Muscle of leg (tissue), 3 donors: ENCODE measurements at regions not wholly inside any gene's neighbourhood (a gene's known extent, or its start where the extent isn't known, plus 50 kb on each side); places are given as distances from the start of the nearest gene placed in this dataset.
"Not testable (repeated sequence)": the region's sequence is repeated elsewhere in the genome, so short reads cannot be mapped to it uniquely, and the experiment has no call there.

Experiments used
- DNase-seq: peaks from one replicate; pipeline ENCODE4 v3.0.0; 2013
- H3K27ac ChIP-seq: one replicate; pipeline ENCODE4 v1.5.1; 2013; ENCODE audit warnings: mild to moderate bottlenecking, low read length, control low read depth
- H3K27me3 ChIP-seq: one replicate; pipeline ENCODE4 v1.6.1; 2013; ENCODE audit warnings: low read length; ENCODE audit not compliant: control insufficient read depth, insufficient read depth
- H3K36me3 ChIP-seq: one replicate; pipeline ENCODE4 v1.6.1; 2013; ENCODE audit warnings: low read length; ENCODE audit not compliant: control insufficient read depth, insufficient read depth
- H3K4me1 ChIP-seq: one replicate; pipeline ENCODE4 v1.6.1; 2013; ENCODE audit warnings: low read length; ENCODE audit not compliant: control insufficient read depth, insufficient read depth
- H3K4me3 ChIP-seq: one replicate; pipeline ENCODE4 v1.5.1; 2013; ENCODE audit warnings: low read length, control low read depth
- H3K9me3 ChIP-seq: replicated peaks from 2 replicates; pipeline ENCODE4 v1.6.1; 2013; ENCODE audit warnings: low read depth, low read length; ENCODE audit not compliant: control insufficient read depth
- WGBS: methylation state at CpG from one replicate; pipeline ENCODE4 v1.1.5; 2013; ENCODE audit warnings: missing lambda C conversion rate; ENCODE audit not compliant: insufficient coverage; 5-methylcytosine and 5-hydroxymethylcytosine counted together

- no CpG with 5 or more reads among the region's 3 CpGs for WGBS
- H3K27me3 ChIP-seq = peaks cover 2% of the 10 kb centered on the region
- no peak overlapping the region for H3K4me3 ChIP-seq
- DNase-seq = no peak
- no peak overlapping the region for H3K27ac ChIP-seq
- H3K9me3 ChIP-seq = peaks cover 3% of the 10 kb centered on the region
- H3K36me3 ChIP-seq = no peaks in the 10 kb centered on the region
- H3K4me1 ChIP-seq = no peaks in the 10 kb centered on the region
Measured at GRCh38 chr11:11722861-11723260, 101.1 kb upstream of the GALNT18 start.

GRCh38 chr11:11722246-11722645 lies 100.4 kb upstream of the GALNT18 start:
- Histone ChIP-seq H3K36me3 (no peaks in the 10 kb centered on the region), H3K27ac (no peak overlapping the region), H3K9me3 (peaks cover 7% of the 10 kb centered on the region), H3K4me3 (no peak overlapping the region), H3K4me1 (no peaks in the 10 kb centered on the region), H3K27me3 (peaks cover 2% of the 10 kb centered on the region)
- no peak for DNase-seq
- WGBS = no CpG with 5 or more reads among the region's 3 CpGs

GRCh38 chr11:11718511-11718910 lies 96.7 kb upstream of the GALNT18 start:
- no peak overlapping the region for H3K27ac ChIP-seq
- H3K4me1 ChIP-seq = no peaks in the 10 kb centered on the region
- no peaks in the 10 kb centered on the region for H3K36me3 ChIP-seq
- H3K27me3 ChIP-seq = no peaks in the 10 kb centered on the region
- H3K4me3 ChIP-seq = no peak overlapping the region
- WGBS = no CpG with 5 or more reads among the region's 3 CpGs
- peaks cover 13% of the 10 kb centered on the region for H3K9me3 ChIP-seq
- no peak for DNase-seq

GRCh38 chr11:11717064-11717725 lies 95.4 kb upstream of the GALNT18 start:
- peaks cover 13% of the 10 kb centered on the region for H3K9me3 ChIP-seq
- no peak for DNase-seq
- no peaks in the 10 kb centered on the region for H3K36me3 ChIP-seq
- no peak overlapping the region for H3K4me3 ChIP-seq
- no peaks in the 10 kb centered on the region for H3K27me3 ChIP-seq
- WGBS = 92% methylated on average over 14 of the region's 15 CpGs
- no peak overlapping the region for H3K27ac ChIP-seq
- no peaks in the 10 kb centered on the region for H3K4me1 ChIP-seq

GRCh38 chr11:11715075-11715474 lies 93.3 kb upstream of the GALNT18 start:
- not testable (repeated sequence) for DNase-seq

GRCh38 chr11:11710556-11710955 lies 88.8 kb upstream of the GALNT18 start:
- Histone ChIP-seq H3K27me3 (peaks cover 3% of the 10 kb centered on the region), H3K36me3 (no peaks in the 10 kb centered on the region), H3K9me3 (no peaks in the 10 kb centered on the region), H3K4me3 (no peak overlapping the region), H3K4me1 (no peaks in the 10 kb centered on the region), H3K27ac (no peak overlapping the region)
- WGBS = 46% methylated on average over 3 of the region's 4 CpGs
- no peak for DNase-seq

More at GRCh38 chr11:11715075-11715474, 93.3 kb upstream of the GALNT18 start:
- H3K4me1 ChIP-seq, H3K27me3 ChIP-seq, H3K9me3 ChIP-seq, H3K36me3 ChIP-seq, H3K27ac ChIP-seq, H3K4me3 ChIP-seq: not testable (repeated sequence)
- 100% methylated on average over 1 of the region's 1 CpG for WGBS

- H3K27me3 ChIP-seq = peaks cover 3% of the 10 kb centered on the region
- no peak overlapping the region for H3K27ac ChIP-seq
- WGBS = 90% methylated on average over 6 of the region's 7 CpGs
- no peaks in the 10 kb centered on the region for H3K9me3 ChIP-seq
- no peaks in the 10 kb centered on the region for H3K36me3 ChIP-seq
- H3K4me1 ChIP-seq = no peaks in the 10 kb centered on the region
- DNase-seq = no peak
- no peak overlapping the region for H3K4me3 ChIP-seq
Measured at GRCh38 chr11:11709447-11710239, 87.8 kb upstream of the GALNT18 start.

GRCh38 chr11:11708256-11708655 lies 86.5 kb upstream of the GALNT18 start:
- H3K27ac ChIP-seq = no peak overlapping the region
- H3K36me3 ChIP-seq = no peaks in the 10 kb centered on the region
- no peak for DNase-seq
- peaks cover 3% of the 10 kb centered on the region for H3K27me3 ChIP-seq
- no peaks in the 10 kb centered on the region for H3K4me1 ChIP-seq
- H3K9me3 ChIP-seq = no peaks in the 10 kb centered on the region
- H3K4me3 ChIP-seq = no peak overlapping the region
- WGBS = no CpG with 5 or more reads among the region's 1 CpG

GRCh38 chr11:11706028-11706427 lies 84.2 kb upstream of the GALNT18 start:
- H3K4me1 ChIP-seq = no peaks in the 10 kb centered on the region
- 64% methylated on average over 1 of the region's 4 CpGs for WGBS
- H3K9me3 ChIP-seq = no peaks in the 10 kb centered on the region
- DNase-seq = peak; percentile 12
- peaks cover 3% of the 10 kb centered on the region for H3K27me3 ChIP-seq
- no peak overlapping the region for H3K4me3 ChIP-seq
- H3K36me3 ChIP-seq = no peaks in the 10 kb centered on the region
- H3K27ac ChIP-seq = no peak overlapping the region

GRCh38 chr11:11703885-11704284 lies 82.1 kb upstream of the GALNT18 start:
- H3K4me3 ChIP-seq = no peak overlapping the region
- no peaks in the 10 kb centered on the region for H3K9me3 ChIP-seq
- no peaks in the 10 kb centered on the region for H3K4me1 ChIP-seq
- H3K27me3 ChIP-seq = peaks cover 3% of the 10 kb centered on the region
- no peaks in the 10 kb centered on the region for H3K36me3 ChIP-seq
- no peak for DNase-seq
- H3K27ac ChIP-seq = no peak overlapping the region
- WGBS = no CpG with 5 or more reads among the region's 1 CpG
